Loucy (cell line): ENCODE measurements at regions not wholly inside any gene's neighbourhood (a gene's known extent, or its start where the extent isn't known, plus 50 kb on each side); places are given as distances from the start of the nearest gene placed in this dataset.

Experiments
- CTCF ChIP-seq: fragments of 200-600 bp; sonication (generic); conservative IDR thresholded peaks from 2 replicates; pipeline ENCODE4 v1.5.1; 2014; ENCODE audit warnings: mild to moderate bottlenecking, antibody characterized with exemption, low read length
- EZH2phosphoT487 ChIP-seq: fragments of 200-600 bp; IDR thresholded peaks from 2 replicates; pipeline ENCODE4 v1.6.1; 2018; ENCODE audit warnings: antibody characterized with exemption, mild to moderate bottlenecking, moderate library complexity, borderline replicate concordance

- TF ChIP-seq CTCF = no peak
- no peak for TF ChIP-seq EZH2phosphoT487
These were observed 180.1 kb upstream of the FTMT start for GRCh38 chr5:121671624-121672023.
